Gastrocnemius medialis (tissue), 4 donors: ENCODE measurements at regions not wholly inside any gene's neighbourhood (a gene's known extent, or its start where the extent isn't known, plus 50 kb on each side); places are given as distances from the start of the nearest gene placed in this dataset.

ENCODE experiments used
- ATAC-seq, 2 donors: fragments of 150-250 bp; one replicate each; pipeline ENCODE4 v1.9.1; 2016
- DNase-seq, 2 donors: peaks; one replicate each; pipeline ENCODE4 v3.0.0-alpha.2; 2019
- H3K27ac ChIP-seq, 4 donors: fragments of 200-600 bp; sonication (generic); 1 replicate in 1 of 4; 2 replicates in 3 of 4; pipeline ENCODE4 v1.5.1; 2016 to 2018; ENCODE audit warnings: mild to moderate bottlenecking in 2 of 4, moderate library complexity in 1 of 4
- H3K27me3 ChIP-seq, 3 donors: fragments of 200-600 bp; sonication (generic) in 2 of 3; 1 replicate in 1 of 3; 2 replicates in 2 of 3; pipeline versions ENCODE4 v1.5.1 to v1.6.0; 2016 to 2019; ENCODE audit warnings: mild to moderate bottlenecking in 1 of 3, moderate library complexity in 1 of 3
- H3K36me3 ChIP-seq, 2 donors: fragments of 200-600 bp; sonication (generic) in 1 of 2; one replicate each; pipeline ENCODE4 v1.5.1; 2017 to 2018
- H3K4me1 ChIP-seq, 2 donors: fragments of 200-600 bp; sonication (generic) in 1 of 2; one replicate each; pipeline ENCODE4 v1.5.1; 2016 to 2017; ENCODE audit warnings: mild to moderate bottlenecking in 2 of 2
- H3K4me3 ChIP-seq, 4 donors: fragments of 200-600 bp; sonication (generic) in 3 of 4; 1 replicate in 1 of 4; 2 replicates in 3 of 4; pipeline ENCODE4 v1.5.1; 2016 to 2019; ENCODE audit warnings: mild to moderate bottlenecking in 2 of 4
- H3K9me3 ChIP-seq, 3 donors: fragments of 200-600 bp; sonication (generic) in 2 of 3; 1 replicate in 1 of 3; 2 replicates in 2 of 3; pipeline ENCODE4 v1.5.1; 2016 to 2019
- POLR2A ChIP-seq, 2 donors: fragments of 450-650 bp; IDR thresholded peaks; one replicate each; pipeline ENCODE4 v1.6.1; 2017; ENCODE audit warnings: antibody characterized with exemption in 2 of 2, mild to moderate bottlenecking in 2 of 2, moderate library complexity in 2 of 2
- in situ Hi-C, 4 donors: fragments of 200-750 bp; cut with MboI; loops; one replicate each; pipeline versions ENCODE4 v1.15.0 to v1.8.0; 2017; ENCODE audit warnings: low sequenced_read_pairs in 4 of 4
- intact Hi-C: fragments of 100-400 bp; cut with DNase I; formaldehyde crosslinking; loops from one replicate; pipeline ENCODE4 v1.15.1; 2023; ENCODE audit warnings: low total_unique reads
- TF ChIP-seq, protein P1 (sequence below), 5 experiments: fragments of 450-650 bp in 3 of 5; fragments of 200-600 bp in 2 of 5; sonication (generic) in 2 of 5; IDR thresholded peaks in 4 of 5; conservative IDR thresholded peaks in 1 of 5; 1 replicate in 4 of 5; 2 replicates in 1 of 5; pipeline ENCODE4 v1.5.1; 2016 to 2019; ENCODE audit warnings: antibody characterized with exemption in 5 of 5, mild to moderate bottlenecking in 3 of 5, moderate library complexity in 3 of 5

DNA sequence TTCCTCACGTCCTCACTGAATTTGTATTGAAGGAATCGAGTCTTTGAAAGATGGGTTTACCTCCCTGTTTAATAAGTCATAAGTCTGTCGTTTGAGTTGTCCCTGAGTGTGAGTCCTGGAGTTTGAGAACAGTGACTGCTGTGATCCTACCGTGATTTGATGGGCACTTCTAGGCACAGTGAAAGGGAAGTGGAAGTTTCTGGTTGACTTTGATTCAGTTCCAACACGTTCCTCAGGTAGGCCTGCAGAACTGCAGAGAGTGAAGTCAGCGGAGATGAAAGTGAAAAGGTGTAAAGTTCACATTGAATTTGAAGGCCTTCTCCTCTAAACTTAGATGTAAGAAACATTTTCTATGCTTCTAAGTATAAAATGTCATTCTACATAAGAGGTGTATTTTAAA lies 52.9 kb upstream of the ACKR3 start:
- Histone ChIP-seq H3K27ac (no peak overlapping the region), H3K36me3 (no peaks in the 10 kb centered on the region), H3K4me3 (no peak overlapping the region), H3K9me3 (no peaks in the 10 kb centered on the region), H3K4me1 (peaks cover 0 to 3% of the 10 kb centered on the region in 2 donors), H3K27me3 (no peaks in the 10 kb centered on the region)
- DNase-seq (no peak), ATAC-seq (no peak)
- no peak for TF ChIP-seq POLR2A (IDR thresholded peaks at IDR 0.05)
- TF ChIP-seq, protein P1, sequence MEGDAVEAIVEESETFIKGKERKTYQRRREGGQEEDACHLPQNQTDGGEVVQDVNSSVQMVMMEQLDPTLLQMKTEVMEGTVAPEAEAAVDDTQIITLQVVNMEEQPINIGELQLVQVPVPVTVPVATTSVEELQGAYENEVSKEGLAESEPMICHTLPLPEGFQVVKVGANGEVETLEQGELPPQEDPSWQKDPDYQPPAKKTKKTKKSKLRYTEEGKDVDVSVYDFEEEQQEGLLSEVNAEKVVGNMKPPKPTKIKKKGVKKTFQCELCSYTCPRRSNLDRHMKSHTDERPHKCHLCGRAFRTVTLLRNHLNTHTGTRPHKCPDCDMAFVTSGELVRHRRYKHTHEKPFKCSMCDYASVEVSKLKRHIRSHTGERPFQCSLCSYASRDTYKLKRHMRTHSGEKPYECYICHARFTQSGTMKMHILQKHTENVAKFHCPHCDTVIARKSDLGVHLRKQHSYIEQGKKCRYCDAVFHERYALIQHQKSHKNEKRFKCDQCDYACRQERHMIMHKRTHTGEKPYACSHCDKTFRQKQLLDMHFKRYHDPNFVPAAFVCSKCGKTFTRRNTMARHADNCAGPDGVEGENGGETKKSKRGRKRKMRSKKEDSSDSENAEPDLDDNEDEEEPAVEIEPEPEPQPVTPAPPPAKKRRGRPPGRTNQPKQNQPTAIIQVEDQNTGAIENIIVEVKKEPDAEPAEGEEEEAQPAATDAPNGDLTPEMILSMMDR (IDR thresholded peaks at IDR 0.05 in 4 of 5, conservative IDR thresholded peaks at IDR 0.05 in 1 of 5) = no peak
- intact Hi-C loops (loop anchor here (10.0 kb wide), 1 partner anchor 408 kb away; no protein-coding TSS in a partner anchor), in situ Hi-C loops (loop anchor here (10.0 kb wide), 2 partner anchors 508 to 538 kb away; no protein-coding TSS in a partner anchor)

DNA sequence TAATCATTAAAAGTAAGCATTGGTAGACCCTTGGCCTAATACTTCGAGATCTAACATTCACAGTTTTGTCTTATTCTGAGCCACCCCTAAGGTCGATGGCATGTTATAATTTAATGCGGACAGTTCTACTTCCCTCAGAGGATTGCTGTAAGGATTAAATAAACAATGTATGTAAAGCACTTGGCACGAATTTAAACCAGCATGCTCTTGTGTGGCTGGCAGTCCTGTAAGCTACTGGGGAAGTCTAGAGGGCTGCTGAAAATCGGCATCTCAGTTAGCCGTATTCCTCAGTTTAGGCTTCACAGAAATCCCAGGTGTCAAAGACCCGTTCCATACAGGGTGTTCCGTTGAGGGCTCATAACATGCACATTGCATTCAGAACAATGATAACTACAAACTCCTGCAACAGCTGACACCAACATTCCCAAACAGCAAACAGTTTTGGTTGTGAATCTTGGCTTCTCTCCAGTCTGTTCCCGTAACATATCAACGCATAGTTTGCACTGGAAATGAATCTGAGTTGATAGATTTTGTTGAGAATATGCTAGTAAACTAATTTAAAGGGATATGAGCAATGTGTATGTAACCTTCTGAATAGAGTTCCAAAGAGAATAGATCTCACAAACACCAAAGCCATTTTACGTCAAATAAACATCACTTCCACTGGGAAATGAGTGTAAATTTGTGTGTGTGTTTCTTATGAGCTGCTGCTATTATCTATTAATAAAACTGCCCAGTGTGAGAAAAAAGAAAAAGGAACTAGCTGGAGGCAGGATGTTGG lies 52.2 kb upstream of the ACKR3 start:
- Histone ChIP-seq H3K4me3 (no peak overlapping the region), H3K27me3 (no peaks in the 10 kb centered on the region), H3K4me1 (peaks cover 0 to 3% of the 10 kb centered on the region in 2 donors), H3K9me3 (no peaks in the 10 kb centered on the region), H3K27ac (no peak overlapping the region), H3K36me3 (no peaks in the 10 kb centered on the region)
- intact Hi-C loops = loop anchor here (10.0 kb wide), 1 partner anchor 407 kb away; no protein-coding TSS in a partner anchor
- ATAC-seq (no peak), DNase-seq (no peak)
- in situ Hi-C loops = loop anchor here (10.0 kb wide), 2 partner anchors 507 to 537 kb away; no protein-coding TSS in a partner anchor
- TF ChIP-seq, protein P1 (IDR thresholded peaks at IDR 0.05 in 4 of 5, conservative IDR thresholded peaks at IDR 0.05 in 1 of 5) = no peak
- TF ChIP-seq POLR2A (IDR thresholded peaks at IDR 0.05) = no peak
